NCI-H1105 treated with DMSO at 0.1 percent for 48 hours (cell line): ENCODE measurements at regions not wholly inside any gene's neighbourhood (a gene's known extent, or its start where the extent isn't known, plus 50 kb on each side); places are given as distances from the start of the nearest gene placed in this dataset.

ENCODE experiments used
- DNase-seq: peaks from one replicate; lab custom pipeline; 2025; lab: John Stamatoyannopoulos, UW

GRCh38 chr5:158482125-158482524 lies 617.6 kb downstream of the EBF1 start:
- DNase-seq = no peak

- DNase-seq = no peak
Measured at GRCh38 chr5:158478139-158478538, 619.2 kb upstream of the CLINT1 start.

- no peak for DNase-seq
Measured at GRCh38 chr5:158477214-158477613, 618.3 kb upstream of the CLINT1 start.

- DNase-seq = no peak
Measured at GRCh38 chr5:158473016-158473635, 614.2 kb upstream of the CLINT1 start.

- no peak for DNase-seq
Measured at GRCh38 chr5:158471535-158471924, 612.6 kb upstream of the CLINT1 start.

GRCh38 chr5:158470764-158471534 lies 612.0 kb upstream of the CLINT1 start:
- peak; percentile 83 for DNase-seq

GRCh38 chr5:158468444-158468843 lies 609.5 kb upstream of the CLINT1 start:
- no peak for DNase-seq

GRCh38 chr5:158466191-158466590 lies 607.2 kb upstream of the CLINT1 start:
- DNase-seq = no peak

GRCh38 chr5:158465086-158465972 lies 606.4 kb upstream of the CLINT1 start:
- DNase-seq = no peak

GRCh38 chr5:158464383-158464782 lies 605.4 kb upstream of the CLINT1 start:
- no peak for DNase-seq

- DNase-seq = no peak
Measured at GRCh38 chr5:158463938-158464337, 605.0 kb upstream of the CLINT1 start.

GRCh38 chr5:158463188-158463587 lies 604.2 kb upstream of the CLINT1 start:
- no peak for DNase-seq

GRCh38 chr5:158462349-158463114 lies 603.6 kb upstream of the CLINT1 start:
- DNase-seq = no peak

GRCh38 chr5:158461240-158461854 lies 602.4 kb upstream of the CLINT1 start:
- DNase-seq = no peak

GRCh38 chr5:158458086-158458485 lies 599.1 kb upstream of the CLINT1 start:
- DNase-seq = no peak

GRCh38 chr5:158456756-158457155 lies 597.8 kb upstream of the CLINT1 start:
- DNase-seq = no peak

GRCh38 chr5:158456241-158456640 lies 597.3 kb upstream of the CLINT1 start:
- no peak for DNase-seq

- no peak for DNase-seq
Measured at GRCh38 chr5:158451993-158452672, 593.2 kb upstream of the CLINT1 start.

GRCh38 chr5:158451203-158451992 lies 592.5 kb upstream of the CLINT1 start:
- no peak for DNase-seq

- no peak for DNase-seq
Measured at GRCh38 chr5:158450751-158451171, 591.8 kb upstream of the CLINT1 start.
